ENCODE measurements at regions not wholly inside any gene's neighbourhood (a gene's known extent, or its start where the extent isn't known, plus 50 kb on each side); places are given as distances from the start of the nearest gene placed in this dataset.

- TF ChIP-seq CTCF (IDR thresholded peaks at IDR 0.05): no peak
- TF ChIP-seq POLR2A (IDR thresholded peaks at IDR 0.05): no peak
These were observed 265.8 kb upstream of the SEMA3D start for GRCh38 chr7:85452674-85453073.
